ENCODE measurements at regions not wholly inside any gene's neighbourhood (a gene's known extent, or its start where the extent isn't known, plus 50 kb on each side); places are given as distances from the start of the nearest gene placed in this dataset.

- 94% methylated on average over 6 of the region's 6 CpGs for WGBS
- Histone ChIP-seq H3K4me3 (no peak overlapping the region), H3K27ac (no peak overlapping the region), H3K36me3 (no peaks in the 10 kb centered on the region), H3K27me3 (replicated peaks; ENCODE audit: insufficient read depth) (no peaks in the 10 kb centered on the region), H3K9me3 (no peaks in the 10 kb centered on the region), H3K4me1 (replicated peaks) (no peaks in the 10 kb centered on the region)
- intact Hi-C loops (cut with DNase I): no loop called here
- no peak for TF ChIP-seq POLR2AphosphoS5 (IDR thresholded peaks at IDR 0.05)
- no peak for DNase-seq (ENCODE audit: low spot score)
These were observed 91.8 kb upstream of the DOCK1 start for GRCh38 chr10:126813432-126813831.

GRCh38 chr10:126833542-126833941, 71.7 kb upstream of the DOCK1 start:
- Histone ChIP-seq H3K4me1 (replicated peaks) (no peaks in the 10 kb centered on the region), H3K36me3 (no peaks in the 10 kb centered on the region), H3K9me3 (no peaks in the 10 kb centered on the region), H3K27me3 (replicated peaks; ENCODE audit: insufficient read depth) (no peaks in the 10 kb centered on the region), H3K4me3 (no peak overlapping the region), H3K27ac (no peak overlapping the region)
- intact Hi-C loops (cut with DNase I): no loop called here
- no peak for DNase-seq (ENCODE audit: low spot score)
- 63% methylated on average over 5 of the region's 5 CpGs for WGBS
- TF ChIP-seq CTCF (IDR thresholded peaks at IDR 0.05): no peak
- no peak for TF ChIP-seq POLR2A (IDR thresholded peaks at IDR 0.05)
- no peak for TF ChIP-seq POLR2AphosphoS5 (IDR thresholded peaks at IDR 0.05)

- no peak overlapping the region for H3K27ac ChIP-seq
- 97% methylated on average over 4 of the region's 4 CpGs for WGBS
- no peaks in the 10 kb centered on the region for H3K9me3 ChIP-seq
- H3K4me3 ChIP-seq: no peak overlapping the region
- H3K27me3 ChIP-seq (replicated peaks; ENCODE audit: insufficient read depth): no peaks in the 10 kb centered on the region
- TF ChIP-seq POLR2AphosphoS5 (IDR thresholded peaks at IDR 0.05): no peak
- TF ChIP-seq CTCF (IDR thresholded peaks at IDR 0.05): no peak
- no peak for TF ChIP-seq POLR2A (IDR thresholded peaks at IDR 0.05)
- DNase-seq (ENCODE audit: low spot score): no peak
- no peaks in the 10 kb centered on the region for H3K36me3 ChIP-seq
- intact Hi-C loops (cut with DNase I): no loop called here
- no peaks in the 10 kb centered on the region for H3K4me1 ChIP-seq (replicated peaks)
These were observed 69.2 kb upstream of the DOCK1 start for GRCh38 chr10:126836009-126836408.

- WGBS: 9% methylated on average over 4 of the region's 4 CpGs
- H3K27ac ChIP-seq: no peak overlapping the region
- no peaks in the 10 kb centered on the region for H3K27me3 ChIP-seq (replicated peaks; ENCODE audit: insufficient read depth)
- no peaks in the 10 kb centered on the region for H3K36me3 ChIP-seq
- no peak for TF ChIP-seq POLR2A (IDR thresholded peaks at IDR 0.05)
- TF ChIP-seq POLR2AphosphoS5 (IDR thresholded peaks at IDR 0.05): no peak
- no peak for TF ChIP-seq CTCF (IDR thresholded peaks at IDR 0.05)
- no peaks in the 10 kb centered on the region for H3K9me3 ChIP-seq
- no peaks in the 10 kb centered on the region for H3K4me1 ChIP-seq (replicated peaks)
- intact Hi-C loops (cut with DNase I): no loop called here
- no peak for DNase-seq (ENCODE audit: low spot score)
- no peak overlapping the region for H3K4me3 ChIP-seq
These were observed 66.9 kb upstream of the DOCK1 start for GRCh38 chr10:126838316-126838715.

- DNase-seq (ENCODE audit: low spot score): peak; percentile 78
- H3K9me3 ChIP-seq: no peaks in the 10 kb centered on the region
- no peak overlapping the region for H3K27ac ChIP-seq
- TF ChIP-seq POLR2AphosphoS5 (IDR thresholded peaks at IDR 0.05): peak; percentile 58
- TF ChIP-seq CTCF (IDR thresholded peaks at IDR 0.05): no peak
- no peaks in the 10 kb centered on the region for H3K27me3 ChIP-seq (replicated peaks; ENCODE audit: insufficient read depth)
- H3K4me3 ChIP-seq: no peak overlapping the region
- intact Hi-C loops (cut with DNase I): no loop called here
- H3K4me1 ChIP-seq (replicated peaks): no peaks in the 10 kb centered on the region
- no peaks in the 10 kb centered on the region for H3K36me3 ChIP-seq
- WGBS: 23% methylated on average over 11 of the region's 11 CpGs
These were observed 66.0 kb upstream of the DOCK1 start for GRCh38 chr10:126839094-126839761.

Data from prostate gland (tissue), 2 donors.